ENCODE measurements at regions not wholly inside any gene's neighbourhood (a gene's known extent, or its start where the extent isn't known, plus 50 kb on each side); places are given as distances from the start of the nearest gene placed in this dataset.
"Not testable (repeated sequence)": the region's sequence is repeated elsewhere in the genome, so short reads cannot be mapped to it uniquely, and the experiment has no call there.

- DNase-seq: no peak
Observed at GRCh38 chr2:226573158-226573557, 226.5 kb downstream of the IRS1 start.

GRCh38 chr2:226564667-226565066, 235.0 kb downstream of the IRS1 start:
- DNase-seq: no peak

GRCh38 chr2:226561962-226562361, 237.7 kb downstream of the IRS1 start:
- DNase-seq: no peak

GRCh38 chr2:226560325-226560724, 239.3 kb downstream of the IRS1 start:
- no peak for DNase-seq

- DNase-seq: no peak
Observed at GRCh38 chr2:226559536-226559935, 240.1 kb downstream of the IRS1 start.

- DNase-seq: no peak
Observed at GRCh38 chr2:226558418-226558817, 241.2 kb downstream of the IRS1 start.

GRCh38 chr2:226556050-226556449, 243.6 kb downstream of the IRS1 start:
- no peak for DNase-seq

- DNase-seq: no peak
Observed at GRCh38 chr2:226554701-226555100, 244.9 kb downstream of the IRS1 start.

- DNase-seq: no peak
Observed at GRCh38 chr2:226553333-226553732, 246.3 kb downstream of the IRS1 start.

GRCh38 chr2:226552571-226553285, 246.9 kb downstream of the IRS1 start:
- DNase-seq: no peak

GRCh38 chr2:226551522-226552250, 247.9 kb downstream of the IRS1 start:
- no peak for DNase-seq

- no peak for DNase-seq
Observed at GRCh38 chr2:226550801-226551200, 248.8 kb downstream of the IRS1 start.

GRCh38 chr2:226548732-226549131, 250.9 kb downstream of the IRS1 start:
- DNase-seq: no peak

- DNase-seq: no peak
Observed at GRCh38 chr2:226544596-226545210, 254.9 kb downstream of the IRS1 start.

GRCh38 chr2:226540204-226540994, 259.2 kb downstream of the IRS1 start:
- no peak for DNase-seq

- DNase-seq: no peak
Observed at GRCh38 chr2:226536410-226536809, 263.2 kb downstream of the IRS1 start.

- not testable (repeated sequence) for DNase-seq
Observed at GRCh38 chr2:226532976-226533375, 266.6 kb downstream of the IRS1 start.

GRCh38 chr2:226531061-226531810, 268.4 kb downstream of the IRS1 start:
- DNase-seq: no peak

- DNase-seq: no peak
Observed at GRCh38 chr2:226529556-226529955, 270.1 kb downstream of the IRS1 start.

- no peak for DNase-seq
Observed at GRCh38 chr2:226526716-226527115, 272.9 kb downstream of the IRS1 start.

- DNase-seq: no peak
Observed at GRCh38 chr2:226524381-226524843, 275.2 kb downstream of the IRS1 start.

- no peak for DNase-seq
Observed at GRCh38 chr2:226520723-226521122, 278.9 kb downstream of the IRS1 start.

Measured in activated effector memory CD4-positive, alpha-beta T cell treated with Interleukin-2 at 50 U/mL for 16 hours (primary cell).